ENCODE measurements at regions not wholly inside any gene's neighbourhood (a gene's known extent, or its start where the extent isn't known, plus 50 kb on each side); places are given as distances from the start of the nearest gene placed in this dataset.

DNA sequence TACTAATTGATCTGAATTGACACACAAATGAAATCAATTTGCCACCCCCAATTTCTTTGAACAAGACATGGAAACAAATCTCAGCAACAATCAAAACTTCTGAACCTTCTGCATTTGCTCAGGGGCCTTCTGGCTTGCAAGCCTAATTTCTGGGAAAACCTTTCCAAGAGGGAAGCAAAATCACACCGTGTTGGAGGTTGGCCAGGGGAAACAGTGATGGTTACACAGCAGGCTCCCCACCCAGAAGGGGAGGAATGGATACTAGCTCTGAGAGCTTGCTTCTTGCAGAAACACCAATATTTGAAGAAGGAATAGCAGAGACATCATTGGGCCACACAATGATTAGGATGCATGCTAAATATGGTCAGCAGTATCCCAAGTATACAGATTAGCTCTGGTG lies 488.6 kb upstream of the TRPC7 start:
- TF ChIP-seq ZFP3 (CRISPR knock-in tag; IDR thresholded peaks at IDR 0.05) = no peak
- no peak for TF ChIP-seq ARNTL (CRISPR knock-in tag; IDR thresholded peaks at IDR 0.05; ENCODE audit: borderline replicate concordance, low read depth)
- no peak for TF ChIP-seq PATZ1 (CRISPR knock-in tag; IDR thresholded peaks at IDR 0.05; ENCODE audit: borderline replicate concordance)

All from SK-N-SH treated with all-trans-retinoic acid at 6 μM for 48 hours (cell line).